Left colon (tissue), 2 donors: ENCODE measurements at regions not wholly inside any gene's neighbourhood (a gene's known extent, or its start where the extent isn't known, plus 50 kb on each side); places are given as distances from the start of the nearest gene placed in this dataset.

ENCODE experiments used
- ATAC-seq: fragments of 200-7000 bp; cut with Tn5 transposase; one replicate; pipeline ENCODE4 v1.9.1; 2020; ENCODE audit warnings: mild to moderate bottlenecking, moderate library complexity
- DNase-seq, 2 donors: peaks; one replicate each; pipeline ENCODE4 v3.0.0-alpha.2; 2020
- intact Hi-C, 2 donors: fragments of 100-400 bp; cut with DNase I in 1 of 2; cut with micrococcal nuclease in 1 of 2; formaldehyde crosslinking; loops; one replicate each; pipeline versions ENCODE4 v1.11.2 to v1.14.0; 2022; cut with DNase I, micrococcal nuclease
- donor health status: DM: no; HTN: no; CAD: no.
- donor health status: DM: yes; HTN: yes; CAD: no.

GRCh38 chr3:162507397-162507796 is 1010.8 kb downstream of the OTOL1 start:
- ATAC-seq (no peak), DNase-seq (no peak)
- intact Hi-C loops = no loop called here

- intact Hi-C loops = no loop called here
- ATAC-seq (no peak), DNase-seq (no peak)
These were observed 1015.9 kb downstream of the OTOL1 start for GRCh38 chr3:162512488-162512887.

GRCh38 chr3:162517110-162517509 is 1020.5 kb downstream of the OTOL1 start:
- no peak for ATAC-seq

GRCh38 chr3:162521669-162522068 is 1025.1 kb downstream of the OTOL1 start:
- ATAC-seq = no peak
- DNase-seq = no peak
- intact Hi-C loops = no loop called here

More at GRCh38 chr3:162517110-162517509, 1020.5 kb downstream of the OTOL1 start:
- DNase-seq = no peak
- intact Hi-C loops = no loop called here

GRCh38 chr3:162525066-162525742 is 1028.6 kb downstream of the OTOL1 start:
- intact Hi-C loops = no loop called here
- no peak for ATAC-seq
- DNase-seq = no peak

- DNase-seq = no peak
- intact Hi-C loops = no loop called here
- ATAC-seq = no peak
These were observed 1029.2 kb downstream of the OTOL1 start for GRCh38 chr3:162525771-162526170.

- intact Hi-C loops = no loop called here
- no peak for DNase-seq
- ATAC-seq = no peak
These were observed 1037.8 kb downstream of the OTOL1 start for GRCh38 chr3:162534431-162534830.

- ATAC-seq (no peak), DNase-seq (no peak)
- intact Hi-C loops = no loop called here
These were observed 1041.9 kb downstream of the OTOL1 start for GRCh38 chr3:162538491-162538890.

GRCh38 chr3:162538906-162539305 is 1042.3 kb downstream of the OTOL1 start:
- intact Hi-C loops = no loop called here
- no peak for ATAC-seq

GRCh38 chr3:162540421-162540820 is 1043.8 kb downstream of the OTOL1 start:
- ATAC-seq = no peak
- no peak for DNase-seq
- intact Hi-C loops = no loop called here

More at GRCh38 chr3:162538906-162539305, 1042.3 kb downstream of the OTOL1 start:
- no peak for DNase-seq

GRCh38 chr3:162541923-162542322 is 1045.3 kb downstream of the OTOL1 start:
- DNase-seq (no peak), ATAC-seq (no peak)
- intact Hi-C loops = no loop called here

- ATAC-seq (no peak), DNase-seq (no peak)
- intact Hi-C loops = no loop called here
These were observed 1047.6 kb downstream of the OTOL1 start for GRCh38 chr3:162544246-162544645.

GRCh38 chr3:162546910-162547309 is 1050.3 kb downstream of the OTOL1 start:
- DNase-seq (no peak), ATAC-seq (no peak)
- intact Hi-C loops = no loop called here

- no peak for ATAC-seq
- DNase-seq = no peak
- intact Hi-C loops = no loop called here
These were observed 1050.7 kb downstream of the OTOL1 start for GRCh38 chr3:162547321-162547720.

GRCh38 chr3:162555761-162556160 is 1059.2 kb downstream of the OTOL1 start:
- DNase-seq = no peak
- no peak for ATAC-seq
- intact Hi-C loops = no loop called here

GRCh38 chr3:162558016-162558415 is 1061.4 kb downstream of the OTOL1 start:
- ATAC-seq = no peak
- intact Hi-C loops = no loop called here

GRCh38 chr3:162568706-162569105 is 1072.1 kb downstream of the OTOL1 start:
- DNase-seq = no peak
- intact Hi-C loops = no loop called here
- ATAC-seq = no peak

More at GRCh38 chr3:162558016-162558415, 1061.4 kb downstream of the OTOL1 start:
- no peak for DNase-seq

GRCh38 chr3:162569314-162569713 is 1072.7 kb downstream of the OTOL1 start:
- no peak for DNase-seq
- ATAC-seq = peak; percentile 98
- intact Hi-C loops = no loop called here

GRCh38 chr3:162584986-162585385 is 1088.4 kb downstream of the OTOL1 start:
- DNase-seq (no peak), ATAC-seq (no peak)
- intact Hi-C loops = no loop called here

GRCh38 chr3:162586591-162586990 is 1090.0 kb downstream of the OTOL1 start:
- intact Hi-C loops = no loop called here
- ATAC-seq (no peak), DNase-seq (no peak)

- intact Hi-C loops = no loop called here
- no peak for ATAC-seq
- DNase-seq = no peak
These were observed 1100.6 kb downstream of the OTOL1 start for GRCh38 chr3:162597226-162597625.
